Osteoblast (primary cell): ENCODE measurements at regions not wholly inside any gene's neighbourhood (a gene's known extent, or its start where the extent isn't known, plus 50 kb on each side); places are given as distances from the start of the nearest gene placed in this dataset.
A peak's percentile ranks its signal among the peaks of the same experiment; 100 is the strongest.
"Not testable (repeated sequence)": the region's sequence is repeated elsewhere in the genome, so short reads cannot be mapped to it uniquely, and the experiment has no call there.

Experiments used
- DNase-seq: peaks from one replicate; pipeline ENCODE4 v3.0.0; 2011; ENCODE audit warnings: low spot score, mixed read lengths; ENCODE audit not compliant: insufficient read length; ENCODE audit errors: missing footprints
- H2AFZ ChIP-seq: 2 replicates; pipeline ENCODE4 v1.6.0; 2011; ENCODE audit warnings: mild to moderate bottlenecking, low read length
- H3K27ac ChIP-seq: 2 replicates; pipeline ENCODE4 v1.5.1; 2011; ENCODE audit warnings: mild to moderate bottlenecking, low read depth, low read length, moderate library complexity
- H3K27me3 ChIP-seq: 2 replicates; pipeline ENCODE4 v1.6.0; 2012; ENCODE audit warnings: mild to moderate bottlenecking, control low read depth, inconsistent platforms, low read length, moderate library complexity; ENCODE audit not compliant: insufficient read depth
- H3K36me3 ChIP-seq: 2 replicates; pipeline ENCODE4 v1.5.1; 2011; ENCODE audit warnings: mild to moderate bottlenecking, low read length, control low read depth, moderate library complexity; ENCODE audit not compliant: insufficient read depth
- H3K4me1 ChIP-seq: 2 replicates; pipeline ENCODE4 v1.5.1; 2011; ENCODE audit warnings: mild to moderate bottlenecking, low read length, control low read depth, moderate library complexity; ENCODE audit not compliant: insufficient read depth
- H3K4me2 ChIP-seq: 2 replicates; pipeline ENCODE4 v1.6.0; 2011; ENCODE audit warnings: mild to moderate bottlenecking, low read length; ENCODE audit not compliant: insufficient read depth
- H3K4me3 ChIP-seq: fragments of 200-600 bp; sonication (generic); 3 replicates; pipeline ENCODE4 v1.5.1; 2012; ENCODE audit warnings: mild to moderate bottlenecking, low read length, inconsistent platforms; ENCODE audit not compliant: insufficient read depth
- H3K79me2 ChIP-seq: 2 replicates; pipeline ENCODE4 v1.6.0; 2012; ENCODE audit warnings: mild to moderate bottlenecking, low read length, control low read depth, inconsistent platforms; ENCODE audit not compliant: insufficient read depth
- H3K9me3 ChIP-seq: 2 replicates; pipeline ENCODE4 v1.5.1; 2011; ENCODE audit warnings: low read depth, low read length, control low read depth
- H4K20me1 ChIP-seq: 2 replicates; pipeline ENCODE4 v1.6.0; 2012; ENCODE audit warnings: mild to moderate bottlenecking, low read length, control low read depth; ENCODE audit not compliant: insufficient read depth
- CTCF ChIP-seq: IDR thresholded peaks from 2 replicates; pipeline ENCODE4 v1.5.1; 2011; ENCODE audit warnings: mild to moderate bottlenecking, low read depth, low read length, moderate library complexity; ENCODE audit errors: extremely low read depth

DNA sequence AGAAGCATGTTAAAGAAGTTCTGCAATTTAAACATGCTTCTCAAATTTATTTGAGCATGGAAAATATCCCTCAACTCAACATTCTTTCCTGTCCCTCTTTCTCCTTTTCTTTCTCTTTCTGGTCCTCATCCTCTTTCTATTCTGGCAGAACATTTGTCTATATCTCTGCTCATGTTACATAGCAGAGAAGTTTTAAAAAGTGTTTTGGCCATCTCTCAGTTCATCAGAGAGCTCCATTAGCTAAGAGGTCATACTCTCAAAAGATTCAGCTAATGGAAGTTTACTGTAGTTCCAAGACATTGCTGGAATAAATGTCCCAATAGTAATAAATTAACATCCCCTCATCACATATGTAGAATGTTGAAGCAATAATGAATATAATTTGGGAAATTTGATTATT lies 53.5 kb downstream of the XCL2 start:
- no peaks in the 10 kb centered on the region for H4K20me1 ChIP-seq
- H3K9me3 ChIP-seq = no peaks in the 10 kb centered on the region
- H3K4me1 ChIP-seq = no peaks in the 10 kb centered on the region
- no peaks in the 10 kb centered on the region for H3K36me3 ChIP-seq
- H2AFZ ChIP-seq = no peak overlapping the region
- no peak for TF ChIP-seq CTCF
- H3K27me3 ChIP-seq = no peaks in the 10 kb centered on the region
- H3K4me3 ChIP-seq = no peak overlapping the region
- no peaks in the 10 kb centered on the region for H3K79me2 ChIP-seq
- no peak for DNase-seq
- H3K27ac ChIP-seq = no peak overlapping the region
- no peak overlapping the region for H3K4me2 ChIP-seq

- no peaks in the 10 kb centered on the region for H3K79me2 ChIP-seq
Observed at GRCh38 chr1:168488138-168488537, 55.7 kb downstream of the XCL2 start.

GRCh38 chr1:168486820-168487219 lies 57.0 kb downstream of the XCL2 start:
- H3K36me3 ChIP-seq, H3K27ac ChIP-seq, H3K9me3 ChIP-seq, H4K20me1 ChIP-seq, H3K79me2 ChIP-seq, H2AFZ ChIP-seq, H3K27me3 ChIP-seq, H3K4me3 ChIP-seq, DNase-seq, H3K4me2 ChIP-seq: not testable (repeated sequence)
- peaks cover 26% of the 10 kb centered on the region for H3K4me1 ChIP-seq

More at GRCh38 chr1:168488138-168488537, 55.7 kb downstream of the XCL2 start:
- no peak for TF ChIP-seq CTCF
- no peak overlapping the region for H3K27ac ChIP-seq
- H2AFZ ChIP-seq = no peak overlapping the region
- no peaks in the 10 kb centered on the region for H3K27me3 ChIP-seq
- H3K4me3 ChIP-seq = no peak overlapping the region
- no peaks in the 10 kb centered on the region for H3K9me3 ChIP-seq
- no peak overlapping the region for H3K4me2 ChIP-seq
- H3K36me3 ChIP-seq = no peaks in the 10 kb centered on the region
- H4K20me1 ChIP-seq = no peaks in the 10 kb centered on the region
- H3K4me1 ChIP-seq = peaks cover 18% of the 10 kb centered on the region
- DNase-seq = no peak

GRCh38 chr1:168485048-168485447 lies 58.7 kb downstream of the XCL2 start:
- Histone ChIP-seq H3K4me1 (peaks cover 26% of the 10 kb centered on the region), H2AFZ (peak overlapping the region; percentile 38), H3K27me3 (no peaks in the 10 kb centered on the region), H3K36me3 (no peaks in the 10 kb centered on the region), H3K27ac (no peak overlapping the region), H3K79me2 (no peaks in the 10 kb centered on the region), H3K4me3 (no peak overlapping the region), H3K4me2 (no peak overlapping the region), H4K20me1 (no peaks in the 10 kb centered on the region), H3K9me3 (no peaks in the 10 kb centered on the region)
- no peak for TF ChIP-seq CTCF
- no peak for DNase-seq
